Hematopoietic multipotent progenitor cell (in vitro differentiated cells): ENCODE measurements at regions not wholly inside any gene's neighbourhood (a gene's known extent, or its start where the extent isn't known, plus 50 kb on each side); places are given as distances from the start of the nearest gene placed in this dataset.

Experiments
- DNase-seq, 3 donors: peaks; one replicate each; pipeline ENCODE4 v3.0.0-alpha.2; 2011 to 2015; ENCODE audit warnings: low read depth in 2 of 3, low spot score in 2 of 3

DNA sequence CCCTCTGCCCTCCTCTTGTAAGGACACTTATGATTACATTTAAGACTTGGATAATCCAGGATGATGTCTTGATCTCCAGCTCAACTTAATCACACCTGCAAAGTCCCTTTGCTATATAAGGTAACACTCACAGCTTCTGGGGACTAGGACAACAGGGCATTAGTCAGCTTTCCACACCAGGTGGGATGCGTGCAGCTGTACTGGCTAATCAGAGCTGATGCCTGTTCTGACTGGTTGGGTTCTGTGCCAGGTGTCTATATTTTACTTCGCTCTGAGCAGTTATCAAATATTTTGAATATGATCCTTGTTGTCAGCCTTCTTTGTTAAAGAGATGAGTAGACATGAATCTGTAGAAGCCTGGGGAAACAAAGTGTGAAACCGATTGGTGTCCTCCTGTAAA, 115.5 kb upstream of the ATP8B1 start:
- no peak for DNase-seq

DNA sequence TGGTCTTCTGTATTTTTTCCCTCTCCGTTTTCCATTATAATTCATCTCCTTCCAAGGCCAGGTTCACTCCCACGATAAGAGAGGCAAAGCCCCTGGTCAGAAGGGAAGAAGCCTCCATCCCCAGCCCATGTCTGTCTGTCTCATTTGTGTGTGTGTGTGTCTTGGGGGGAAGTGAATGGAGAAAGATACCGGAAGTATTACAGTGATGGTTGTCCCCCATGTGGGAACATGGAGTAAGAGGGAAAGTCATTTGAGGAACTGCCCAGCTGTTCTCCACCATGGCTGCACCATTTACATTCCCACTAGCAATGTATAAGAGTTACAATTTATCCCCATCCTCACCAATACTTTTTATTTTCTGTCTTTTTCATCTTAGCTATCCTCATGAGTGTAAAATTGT, 113.6 kb upstream of the ATP8B1 start:
- no peak for DNase-seq

DNA sequence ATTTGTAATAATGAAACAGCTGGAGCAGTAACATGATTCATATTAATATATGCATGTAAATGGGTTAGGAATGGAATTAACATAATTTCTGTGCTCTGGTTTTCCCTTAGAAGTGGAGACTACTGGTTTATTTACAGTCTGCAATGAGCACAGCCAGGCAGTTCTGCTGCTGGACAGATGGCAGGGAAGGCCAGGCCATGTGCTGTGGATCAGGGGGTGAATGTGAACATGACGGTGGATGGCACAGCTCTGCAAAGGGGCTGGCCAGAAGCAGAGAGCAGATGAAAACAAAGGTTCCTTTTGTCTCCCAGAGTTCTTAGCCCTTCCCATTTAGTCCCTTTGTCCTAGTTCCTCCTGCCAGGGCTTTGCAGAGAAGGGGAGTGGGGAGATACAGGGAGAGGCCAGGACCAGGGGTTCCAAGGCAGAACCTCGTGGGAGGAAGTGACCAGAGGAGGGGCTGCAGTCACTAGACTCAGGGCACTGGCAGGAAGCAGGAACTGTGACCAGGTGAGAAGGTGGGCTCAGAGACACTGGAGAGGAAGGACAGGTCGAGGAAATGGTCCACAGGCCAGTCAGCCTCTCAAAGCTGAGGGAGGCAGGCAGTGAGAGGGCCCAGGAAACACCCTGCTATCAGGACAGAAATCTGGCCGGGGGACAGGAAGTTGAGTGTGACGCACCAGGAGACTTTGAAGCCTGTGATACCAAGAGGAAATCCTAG, 112.9 kb upstream of the ATP8B1 start:
- DNase-seq = no peak

GRCh38 chr18:57915248-57915647, 112.1 kb upstream of the ATP8B1 start:
- no peak for DNase-seq

- DNase-seq = no peak
Observed at GRCh38 chr18:57913686-57914085, 110.6 kb upstream of the ATP8B1 start.

DNA sequence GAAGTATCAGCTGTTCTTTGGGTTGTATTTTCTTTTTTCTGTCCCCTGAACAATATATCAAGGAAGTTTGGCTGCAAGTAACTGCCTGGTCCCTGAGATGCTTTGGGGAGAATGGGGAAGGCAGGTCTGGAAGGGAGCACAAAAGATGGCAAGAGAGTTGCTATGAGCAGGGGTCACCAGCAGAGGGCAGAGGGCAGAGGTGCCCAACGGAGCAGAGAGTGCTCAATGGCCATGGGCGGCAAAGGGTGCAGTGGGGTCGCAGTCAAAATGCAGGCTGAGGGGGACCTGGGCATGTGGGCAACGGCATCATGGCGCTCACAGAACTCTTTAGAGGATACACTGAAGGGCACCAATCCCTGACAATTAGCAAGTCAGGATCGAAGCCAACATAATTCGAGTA, 107.7 kb upstream of the ATP8B1 start:
- DNase-seq = no peak

- no peak for DNase-seq
Observed at GRCh38 chr18:57910134-57910533, 107.0 kb upstream of the ATP8B1 start.

DNA sequence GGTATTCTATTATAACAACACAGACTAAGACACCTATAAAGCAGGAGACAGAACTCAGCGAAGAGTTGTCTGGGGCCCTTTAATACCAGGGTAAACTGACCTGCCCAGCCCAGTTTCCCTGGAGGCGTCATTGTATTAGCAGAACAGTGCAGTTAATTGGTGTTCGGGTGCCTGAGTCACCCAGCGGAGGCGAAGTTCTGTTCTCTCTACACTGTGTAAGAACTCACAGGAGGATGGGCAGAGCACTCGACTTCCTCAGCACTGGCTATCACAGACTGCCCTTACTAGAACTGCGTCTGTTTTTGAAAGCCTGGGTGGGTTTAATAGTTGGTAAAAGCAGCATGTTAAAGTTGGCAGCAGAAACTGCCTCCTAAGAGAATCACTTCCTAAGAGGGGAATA, 106.5 kb upstream of the ATP8B1 start:
- no peak for DNase-seq

DNA sequence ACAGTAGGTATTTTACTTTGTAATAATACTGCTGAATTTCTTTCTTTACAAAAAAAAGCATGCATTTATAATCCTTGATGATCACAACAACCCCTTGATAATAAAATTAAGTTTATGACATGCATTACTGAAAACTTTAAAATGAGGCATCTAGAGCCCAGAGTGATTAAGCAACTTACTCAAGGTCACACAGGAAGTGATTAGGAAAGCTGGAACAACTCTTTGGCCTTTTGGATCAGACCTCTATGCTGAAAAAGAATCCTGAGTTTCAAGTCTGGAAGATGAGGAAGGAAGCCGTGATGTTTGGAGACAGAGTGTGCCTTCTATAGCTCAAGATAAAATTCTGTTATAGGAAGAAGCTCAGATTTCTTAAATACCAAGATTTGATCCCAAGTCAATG, 105.0 kb upstream of the ATP8B1 start:
- DNase-seq = no peak

- DNase-seq = no peak
Observed at GRCh38 chr18:57907550-57907949, 104.4 kb upstream of the ATP8B1 start.

GRCh38 chr18:57906852-57907251, 103.7 kb upstream of the ATP8B1 start:
- no peak for DNase-seq

- no peak for DNase-seq
Observed at GRCh38 chr18:57904535-57904934, 101.4 kb upstream of the ATP8B1 start.

DNA sequence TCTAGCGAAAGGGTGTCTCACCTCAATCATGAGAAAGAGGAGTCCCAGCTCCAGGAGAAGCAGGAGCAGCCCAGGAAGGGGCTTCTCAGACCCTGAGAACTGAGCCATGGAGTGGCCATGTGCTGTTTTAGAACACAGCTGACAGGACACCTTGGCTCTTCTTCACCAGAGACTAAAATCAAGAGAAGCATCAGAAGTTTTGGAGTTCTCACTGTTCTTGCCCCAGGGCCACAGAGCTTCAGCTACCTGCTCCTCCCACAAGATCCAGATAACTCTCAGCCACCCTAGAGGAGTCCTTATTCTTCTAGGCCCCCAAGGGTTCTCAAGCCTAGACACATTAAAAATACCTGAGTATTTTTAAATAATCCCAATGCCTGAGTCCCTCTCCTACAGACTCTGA, 99.6 kb upstream of the ATP8B1 start:
- no peak for DNase-seq

DNA sequence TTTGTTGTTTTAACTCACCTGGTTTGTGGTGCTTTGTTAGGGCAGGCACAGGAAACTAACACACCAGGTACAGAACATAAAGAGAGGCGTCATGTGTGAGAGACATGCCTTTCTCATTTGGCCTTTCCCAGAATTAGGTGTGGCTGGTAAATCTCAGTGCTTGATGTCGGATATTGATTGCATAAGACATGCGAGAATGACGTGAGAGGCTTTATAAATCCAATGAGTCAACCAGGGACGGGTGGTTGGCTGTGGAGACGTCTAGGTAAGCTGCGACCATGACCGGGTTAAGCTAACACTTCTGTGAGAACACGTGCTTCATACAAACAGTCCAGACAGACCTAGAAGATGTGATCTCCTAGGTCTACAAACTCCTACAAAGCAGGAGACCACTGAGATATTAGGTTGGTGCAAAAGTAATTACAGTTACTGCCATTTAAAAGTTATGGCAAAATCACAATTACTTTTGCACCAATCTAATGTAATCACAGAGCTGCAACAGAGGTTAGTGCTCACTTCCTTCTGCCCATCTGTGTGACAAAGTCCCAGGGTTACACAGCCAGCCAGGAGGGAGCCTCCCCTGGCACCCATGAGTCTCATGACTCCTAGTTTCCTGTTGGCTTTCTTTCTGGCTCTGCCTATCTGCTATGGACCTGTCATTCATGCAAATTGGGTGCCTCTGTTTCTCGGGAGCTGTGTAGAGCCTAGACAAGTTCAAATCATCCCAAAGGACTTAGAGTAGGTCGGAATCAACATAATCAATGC, 98.9 kb upstream of the ATP8B1 start:
- no peak for DNase-seq

GRCh38 chr18:57900906-57901435, 97.9 kb upstream of the ATP8B1 start:
- no peak for DNase-seq

- no peak for DNase-seq
Observed at GRCh38 chr18:57898506-57899124, 95.5 kb upstream of the ATP8B1 start.

- no peak for DNase-seq
Observed at GRCh38 chr18:57895182-57895581, 92.1 kb upstream of the ATP8B1 start.

GRCh38 chr18:57891707-57892391, 88.7 kb upstream of the ATP8B1 start:
- no peak for DNase-seq

- no peak for DNase-seq
Observed at GRCh38 chr18:57890266-57890665, 87.2 kb upstream of the ATP8B1 start.

DNA sequence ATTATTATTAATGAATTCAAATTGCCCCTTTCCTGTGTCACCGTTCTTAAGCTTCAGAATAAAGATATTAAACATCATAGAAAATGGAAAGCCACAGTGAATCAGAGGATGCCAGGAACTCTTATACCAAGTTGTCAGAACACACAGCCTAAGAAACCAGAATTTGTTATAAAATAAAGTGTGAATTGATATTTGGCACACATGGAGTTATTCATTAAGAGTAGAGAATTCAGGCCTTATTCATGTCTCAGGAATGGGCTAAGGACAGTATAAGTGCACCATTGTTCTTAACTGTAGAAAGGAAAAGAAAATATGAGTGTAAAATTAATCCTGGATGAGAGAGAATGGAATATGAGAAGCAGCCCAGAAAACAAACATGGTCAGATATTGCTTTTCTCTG, 86.7 kb upstream of the ATP8B1 start:
- no peak for DNase-seq
